ENCODE measurements at regions not wholly inside any gene's neighbourhood (a gene's known extent, or its start where the extent isn't known, plus 50 kb on each side); places are given as distances from the start of the nearest gene placed in this dataset.

DNA sequence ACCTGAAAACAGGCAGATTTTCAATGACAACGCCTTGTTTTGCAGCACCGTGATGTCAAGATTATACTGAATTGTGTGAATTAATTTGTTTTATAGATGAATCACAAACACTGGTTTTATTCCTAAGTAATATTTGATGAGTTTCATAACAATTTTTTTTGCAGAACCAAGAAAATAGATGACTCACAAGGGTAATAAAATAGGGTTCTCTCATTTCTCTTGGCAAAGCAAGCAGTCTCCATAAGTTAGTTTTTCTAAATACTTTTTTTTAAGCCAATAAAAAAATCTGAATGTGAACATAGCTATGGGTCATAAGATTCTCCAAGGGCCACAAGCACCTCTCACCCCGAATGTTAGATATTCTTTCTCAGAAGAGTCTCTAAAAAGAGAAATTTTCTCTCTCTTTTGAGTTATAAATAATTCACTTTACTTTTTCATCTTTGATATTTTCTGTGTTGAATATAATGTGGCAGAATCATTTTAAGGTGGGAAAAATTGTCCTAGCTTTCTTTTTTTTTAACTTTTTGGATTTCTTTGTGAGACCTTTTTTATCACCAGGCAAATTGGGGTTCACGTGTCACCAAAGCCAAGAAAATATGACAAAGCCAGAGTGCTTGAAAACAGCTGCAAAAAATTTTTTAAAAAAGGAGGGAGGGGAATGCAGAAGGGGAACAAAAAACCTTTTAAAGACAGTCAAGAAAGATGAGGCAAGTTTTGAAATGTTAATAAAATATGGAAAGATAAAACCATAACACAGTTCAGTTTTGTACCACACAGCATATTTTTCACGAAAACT, 174.6 kb upstream of the DAPK1 start:
- Histone ChIP-seq H3K4me1 (ENCODE audit: insufficient read depth, low read length) (peaks cover 18% of the 10 kb centered on the region), H2AFZ (ENCODE audit: low read length) (no peak overlapping the region), H3K36me3 (ENCODE audit: insufficient read depth, low read length) (no peaks in the 10 kb centered on the region), H3K4me2 (ENCODE audit: insufficient read depth, low read length) (peak overlapping the region; percentile 13), H3K4me3 (ENCODE audit: insufficient read depth, low read length) (no peak overlapping the region), H3K27ac (ENCODE audit: low read depth, low read length) (peak overlapping the region; percentile 64), H4K20me1 (ENCODE audit: insufficient read depth, low read length) (no peaks in the 10 kb centered on the region), H3K79me2 (ENCODE audit: insufficient read depth, low read length) (no peaks in the 10 kb centered on the region), H3K27me3 (ENCODE audit: insufficient read depth, low read length) (no peaks in the 10 kb centered on the region), H3K9me3 (ENCODE audit: low read depth, low read length) (no peaks in the 10 kb centered on the region)
- no peak for TF ChIP-seq CTCF (IDR thresholded peaks at IDR 0.05; ENCODE audit: extremely low read depth, low read depth, low read length)
- DNase-seq (ENCODE audit: insufficient read length, low spot score, missing footprints), result peak; percentile 86

- no peak overlapping the region for H2AFZ ChIP-seq (ENCODE audit: low read length)
- TF ChIP-seq CTCF (IDR thresholded peaks at IDR 0.05; ENCODE audit: extremely low read depth, low read depth, low read length), result no peak
- no peaks in the 10 kb centered on the region for H3K36me3 ChIP-seq (ENCODE audit: insufficient read depth, low read length)
- no peak overlapping the region for H3K4me2 ChIP-seq (ENCODE audit: insufficient read depth, low read length)
- H3K27ac ChIP-seq (ENCODE audit: low read depth, low read length), result no peak overlapping the region
- H3K4me1 ChIP-seq (ENCODE audit: insufficient read depth, low read length), result peaks cover 18% of the 10 kb centered on the region
- no peaks in the 10 kb centered on the region for H3K79me2 ChIP-seq (ENCODE audit: insufficient read depth, low read length)
- no peak for DNase-seq (ENCODE audit: insufficient read length, low spot score, missing footprints)
- no peak overlapping the region for H3K4me3 ChIP-seq (ENCODE audit: insufficient read depth, low read length)
- H3K27me3 ChIP-seq (ENCODE audit: insufficient read depth, low read length), result no peaks in the 10 kb centered on the region
- no peaks in the 10 kb centered on the region for H4K20me1 ChIP-seq (ENCODE audit: insufficient read depth, low read length)
- H3K9me3 ChIP-seq (ENCODE audit: low read depth, low read length), result no peaks in the 10 kb centered on the region
Observed at GRCh38 chr9:87323928-87324327, 173.7 kb upstream of the DAPK1 start.

- peak; percentile 71 for TF ChIP-seq CTCF (IDR thresholded peaks at IDR 0.05; ENCODE audit: extremely low read depth, low read depth, low read length)
- H3K27me3 ChIP-seq (ENCODE audit: insufficient read depth, low read length), result no peaks in the 10 kb centered on the region
- no peak overlapping the region for H2AFZ ChIP-seq (ENCODE audit: low read length)
- no peaks in the 10 kb centered on the region for H3K79me2 ChIP-seq (ENCODE audit: insufficient read depth, low read length)
- H3K9me3 ChIP-seq (ENCODE audit: low read depth, low read length), result no peaks in the 10 kb centered on the region
- no peak overlapping the region for H3K4me3 ChIP-seq (ENCODE audit: insufficient read depth, low read length)
- H4K20me1 ChIP-seq (ENCODE audit: insufficient read depth, low read length), result no peaks in the 10 kb centered on the region
- peaks cover 18% of the 10 kb centered on the region for H3K4me1 ChIP-seq (ENCODE audit: insufficient read depth, low read length)
- no peak overlapping the region for H3K27ac ChIP-seq (ENCODE audit: low read depth, low read length)
- H3K36me3 ChIP-seq (ENCODE audit: insufficient read depth, low read length), result no peaks in the 10 kb centered on the region
- no peak overlapping the region for H3K4me2 ChIP-seq (ENCODE audit: insufficient read depth, low read length)
- no peak for DNase-seq (ENCODE audit: insufficient read length, low spot score, missing footprints)
Observed at GRCh38 chr9:87324613-87325194, 173.0 kb upstream of the DAPK1 start.

DNA sequence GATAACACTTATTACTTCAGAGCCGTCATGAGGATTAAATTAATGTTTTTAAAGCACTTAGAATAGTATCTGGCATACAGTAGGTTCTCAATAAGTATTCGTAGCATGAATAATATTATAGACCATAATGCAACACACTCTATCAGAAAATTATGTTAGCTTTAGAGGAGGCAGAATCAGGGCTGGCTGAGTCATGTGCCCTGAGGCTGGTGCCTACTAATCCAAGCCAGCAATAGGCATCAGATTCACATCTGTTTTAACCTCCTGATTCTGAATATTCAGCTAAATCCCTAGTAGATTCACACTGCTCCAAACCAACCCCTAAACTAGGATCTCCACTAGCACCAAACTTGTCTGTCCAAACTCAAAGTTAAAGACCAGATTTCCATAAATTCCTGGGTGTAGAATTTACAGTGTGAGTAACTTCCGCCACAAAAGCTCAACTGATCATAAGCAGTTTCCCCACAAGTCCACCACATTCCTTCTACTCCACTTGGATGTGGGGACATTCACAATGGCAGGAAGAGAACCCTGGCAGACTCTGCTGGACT, 170.0 kb upstream of the DAPK1 start:
- Histone ChIP-seq H4K20me1 (ENCODE audit: insufficient read depth, low read length) (no peaks in the 10 kb centered on the region), H2AFZ (ENCODE audit: low read length) (no peak overlapping the region), H3K4me2 (ENCODE audit: insufficient read depth, low read length) (no peak overlapping the region), H3K9me3 (ENCODE audit: low read depth, low read length) (peaks cover 15% of the 10 kb centered on the region), H3K79me2 (ENCODE audit: insufficient read depth, low read length) (no peaks in the 10 kb centered on the region), H3K27me3 (ENCODE audit: insufficient read depth, low read length) (no peaks in the 10 kb centered on the region), H3K4me3 (ENCODE audit: insufficient read depth, low read length) (no peak overlapping the region), H3K27ac (ENCODE audit: low read depth, low read length) (no peak overlapping the region), H3K4me1 (ENCODE audit: insufficient read depth, low read length) (peaks cover 11% of the 10 kb centered on the region), H3K36me3 (ENCODE audit: insufficient read depth, low read length) (no peaks in the 10 kb centered on the region)
- DNase-seq (ENCODE audit: insufficient read length, low spot score, missing footprints), result no peak
- no peak for TF ChIP-seq CTCF (IDR thresholded peaks at IDR 0.05; ENCODE audit: extremely low read depth, low read depth, low read length)

All from osteoblast (primary cell).